GM13976 (cell line): ENCODE measurements at regions not wholly inside any gene's neighbourhood (a gene's known extent, or its start where the extent isn't known, plus 50 kb on each side); places are given as distances from the start of the nearest gene placed in this dataset.

Experiments used
- DNase-seq: peaks from one replicate; pipeline ENCODE4 v3.0.0; 2012; ENCODE audit warnings: low spot score
- CTCF ChIP-seq: IDR thresholded peaks from 2 replicates; pipeline ENCODE4 v1.5.1; 2012; ENCODE audit warnings: borderline replicate concordance, mild to moderate bottlenecking; ENCODE audit not compliant: insufficient read depth; ENCODE audit errors: extremely low read depth, missing control alignments, control extremely low read depth
- in situ Hi-C: fragments of 300-500 bp; cut with MboI; formaldehyde crosslinking; loops from one replicate; pipeline ENCODE4 v1.12.0; 2022; ENCODE audit warnings: low sequenced_read_pairs, mixed read lengths, inconsistent platforms; ENCODE audit not compliant: unreplicated experiment

GRCh38 chr1:229056046-229056445, 214.9 kb upstream of the RAB4A start:
- TF ChIP-seq CTCF, result no peak
- no peak for DNase-seq
- in situ Hi-C loops, result no loop called here

- in situ Hi-C loops, result no loop called here
- DNase-seq, result no peak
- no peak for TF ChIP-seq CTCF
These were observed 212.8 kb upstream of the RAB4A start for GRCh38 chr1:229058111-229058561.

GRCh38 chr1:229058729-229059128, 212.2 kb upstream of the RAB4A start:
- in situ Hi-C loops, result no loop called here
- DNase-seq, result no peak
- TF ChIP-seq CTCF, result no peak

DNA sequence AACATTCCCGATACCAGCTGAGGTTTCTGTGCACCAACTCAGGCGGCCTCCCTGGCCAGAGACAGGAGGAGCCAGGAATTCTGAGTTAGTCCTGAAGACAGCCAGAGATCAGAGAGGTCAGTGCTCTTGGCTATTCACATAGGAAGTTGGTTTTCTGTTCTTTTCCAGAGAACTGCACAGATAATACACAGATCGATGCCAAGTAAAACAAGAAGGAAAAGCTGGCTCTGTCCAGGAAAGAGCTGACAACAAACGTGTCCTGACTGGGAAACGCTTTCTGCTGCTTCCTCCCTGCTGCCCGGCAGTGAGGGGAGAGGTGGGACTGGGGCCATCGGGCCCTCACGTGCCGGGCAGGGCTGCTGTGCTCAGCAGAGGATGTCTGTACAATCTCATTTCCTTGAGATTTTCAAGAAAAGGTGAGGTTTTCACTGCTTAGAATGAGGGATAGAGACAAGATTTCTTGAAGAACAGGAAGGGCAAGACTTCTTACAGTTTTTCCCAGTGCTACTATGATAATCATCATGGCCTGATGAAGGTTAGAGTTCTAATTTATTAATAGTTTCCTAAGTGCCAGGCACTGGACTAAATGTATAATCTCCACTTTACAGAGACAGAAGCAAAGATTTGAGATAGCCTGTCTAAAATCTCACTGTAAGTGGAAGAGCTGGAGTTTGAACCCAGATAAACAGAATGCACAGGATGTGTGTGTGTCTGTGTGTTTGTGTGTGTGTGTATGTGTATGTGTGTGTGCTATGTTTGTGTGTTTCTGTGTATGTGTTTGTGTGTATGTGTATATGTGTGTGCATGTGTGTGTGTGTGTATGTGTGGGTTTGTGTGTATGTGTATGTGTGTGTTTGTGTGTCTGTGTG, 211.0 kb upstream of the RAB4A start:
- no peak for TF ChIP-seq CTCF
- no peak for DNase-seq
- in situ Hi-C loops, result no loop called here

- no peak for TF ChIP-seq CTCF
- DNase-seq, result no peak
- in situ Hi-C loops, result no loop called here
These were observed 208.8 kb upstream of the RAB4A start for GRCh38 chr1:229062135-229062534.

- TF ChIP-seq CTCF, result no peak
- in situ Hi-C loops, result no loop called here
- no peak for DNase-seq
These were observed 207.6 kb upstream of the RAB4A start for GRCh38 chr1:229063154-229063773.
